ENCODE measurements at regions not wholly inside any gene's neighbourhood (a gene's known extent, or its start where the extent isn't known, plus 50 kb on each side); places are given as distances from the start of the nearest gene placed in this dataset.

DNA sequence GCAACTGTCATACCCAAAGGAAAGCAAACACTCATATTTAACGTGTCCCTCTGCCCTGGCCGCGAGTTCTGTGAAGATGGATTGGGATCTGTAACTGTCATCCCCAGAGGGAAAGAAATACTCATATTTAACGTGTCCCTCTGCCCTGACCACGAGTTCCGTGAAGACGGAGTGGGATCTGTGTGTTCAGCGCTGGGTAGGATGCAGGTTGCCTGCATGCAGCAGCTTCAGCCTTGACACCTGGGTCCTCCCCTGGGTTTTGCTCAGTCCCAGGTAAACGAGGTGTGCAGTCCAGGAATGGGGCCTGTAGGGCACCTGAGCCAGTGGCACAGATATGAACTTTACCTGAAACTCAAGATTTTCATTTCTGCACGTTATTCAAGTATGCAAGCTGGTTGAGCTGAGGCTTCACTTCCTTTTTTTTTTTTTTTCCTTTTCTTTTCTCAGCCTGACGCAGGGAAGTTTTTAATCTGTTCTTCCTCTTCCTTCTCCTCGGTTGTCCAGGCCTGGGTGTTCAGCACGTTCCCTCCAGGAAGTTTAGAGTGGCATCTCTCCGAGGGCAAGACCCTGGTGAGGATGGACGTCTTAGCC, 159.0 kb upstream of the SHH start:
- FAIRE-seq (no peak), DNase-seq (no peak)
- Histone ChIP-seq H3K4me1 (ENCODE audit: control insufficient read depth in 2 of 3, insufficient read depth in 2 of 3, low read depth in 1 of 3, low read length in 3 of 3) (no peaks in the 10 kb centered on the region), H3K36me3 (ENCODE audit: control insufficient read depth in 2 of 3, insufficient read depth in 3 of 3, low read length in 3 of 3) (no peaks in the 10 kb centered on the region), H3K9me3 (ENCODE audit: control insufficient read depth in 2 of 3, insufficient read depth in 1 of 3, low read length in 3 of 3) (no peaks in the 10 kb centered on the region), H3K27ac (ENCODE audit: low read depth in 2 of 2, low read length in 2 of 2) (no peak overlapping the region), H3K27me3 (ENCODE audit: control insufficient read depth, insufficient read depth, low read length) (no peaks in the 10 kb centered on the region), H3K9ac (ENCODE audit: low read length in 3 of 3) (no peak overlapping the region), H3K4me3 (ENCODE audit: low read length in 3 of 3) (no peak overlapping the region)
- TF ChIP-seq, protein P1, sequence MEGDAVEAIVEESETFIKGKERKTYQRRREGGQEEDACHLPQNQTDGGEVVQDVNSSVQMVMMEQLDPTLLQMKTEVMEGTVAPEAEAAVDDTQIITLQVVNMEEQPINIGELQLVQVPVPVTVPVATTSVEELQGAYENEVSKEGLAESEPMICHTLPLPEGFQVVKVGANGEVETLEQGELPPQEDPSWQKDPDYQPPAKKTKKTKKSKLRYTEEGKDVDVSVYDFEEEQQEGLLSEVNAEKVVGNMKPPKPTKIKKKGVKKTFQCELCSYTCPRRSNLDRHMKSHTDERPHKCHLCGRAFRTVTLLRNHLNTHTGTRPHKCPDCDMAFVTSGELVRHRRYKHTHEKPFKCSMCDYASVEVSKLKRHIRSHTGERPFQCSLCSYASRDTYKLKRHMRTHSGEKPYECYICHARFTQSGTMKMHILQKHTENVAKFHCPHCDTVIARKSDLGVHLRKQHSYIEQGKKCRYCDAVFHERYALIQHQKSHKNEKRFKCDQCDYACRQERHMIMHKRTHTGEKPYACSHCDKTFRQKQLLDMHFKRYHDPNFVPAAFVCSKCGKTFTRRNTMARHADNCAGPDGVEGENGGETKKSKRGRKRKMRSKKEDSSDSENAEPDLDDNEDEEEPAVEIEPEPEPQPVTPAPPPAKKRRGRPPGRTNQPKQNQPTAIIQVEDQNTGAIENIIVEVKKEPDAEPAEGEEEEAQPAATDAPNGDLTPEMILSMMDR (IDR thresholded peaks at IDR 0.05; ENCODE audit: borderline replicate concordance, extremely low read depth, insufficient read depth), result no peak
- intact Hi-C loops (cut with DNase I), result no loop called here

DNA sequence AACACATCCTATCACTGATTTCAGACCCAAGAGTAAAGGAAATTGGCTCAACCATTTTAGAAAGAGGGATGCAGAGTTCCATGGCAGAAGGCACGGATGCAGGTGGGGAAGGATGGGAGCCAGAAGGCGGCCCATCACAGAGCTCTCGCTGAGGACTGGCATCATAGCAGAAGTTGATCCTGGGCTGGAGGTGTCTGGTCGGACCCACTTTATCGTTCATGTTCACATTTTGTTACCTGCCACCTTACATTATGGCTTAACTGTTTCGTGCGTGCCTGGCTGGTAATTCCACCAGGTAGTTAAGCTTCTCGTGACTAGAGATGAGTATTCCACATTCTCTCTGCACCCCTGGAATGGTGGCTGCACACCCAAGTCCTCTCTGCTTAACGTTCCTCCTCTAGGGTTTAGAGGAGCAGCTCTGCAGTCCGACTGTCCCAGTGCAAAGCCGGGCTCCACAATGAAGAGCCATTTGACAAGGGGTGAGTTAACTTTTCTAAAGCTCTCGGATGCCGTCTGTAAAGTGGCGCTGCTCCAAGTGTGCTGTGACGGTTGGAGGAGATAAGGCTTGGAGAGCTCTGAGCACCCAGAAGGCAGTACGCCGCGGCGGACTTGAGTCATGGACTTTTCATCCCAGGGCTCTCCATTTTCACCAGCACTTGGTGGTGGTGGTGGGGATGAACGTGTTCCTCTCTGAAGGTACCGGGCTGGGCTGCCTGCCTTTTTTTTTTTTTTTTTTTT, 157.1 kb upstream of the SHH start:
- H3K9me3 ChIP-seq (ENCODE audit: control insufficient read depth in 2 of 3, insufficient read depth in 1 of 3, low read length in 3 of 3), result no peaks in the 10 kb centered on the region
- DNase-seq (no peak), FAIRE-seq (no peak)
- TF ChIP-seq, protein P1 (IDR thresholded peaks at IDR 0.05; ENCODE audit: borderline replicate concordance, extremely low read depth, insufficient read depth), result no peak
- H3K27ac ChIP-seq (ENCODE audit: low read depth in 2 of 2, low read length in 2 of 2), result no peak overlapping the region
- no peaks in the 10 kb centered on the region for H3K36me3 ChIP-seq (ENCODE audit: control insufficient read depth in 2 of 3, insufficient read depth in 3 of 3, low read length in 3 of 3)
- intact Hi-C loops (cut with DNase I), result no loop called here
- H3K27me3 ChIP-seq (ENCODE audit: control insufficient read depth, insufficient read depth, low read length), result no peaks in the 10 kb centered on the region
- no peaks in the 10 kb centered on the region for H3K4me1 ChIP-seq (ENCODE audit: control insufficient read depth in 2 of 3, insufficient read depth in 2 of 3, low read depth in 1 of 3, low read length in 3 of 3)
- no peak overlapping the region for H3K4me3 ChIP-seq (ENCODE audit: low read length in 3 of 3)
- no peak overlapping the region for H3K9ac ChIP-seq (ENCODE audit: low read length in 3 of 3)

DNA sequence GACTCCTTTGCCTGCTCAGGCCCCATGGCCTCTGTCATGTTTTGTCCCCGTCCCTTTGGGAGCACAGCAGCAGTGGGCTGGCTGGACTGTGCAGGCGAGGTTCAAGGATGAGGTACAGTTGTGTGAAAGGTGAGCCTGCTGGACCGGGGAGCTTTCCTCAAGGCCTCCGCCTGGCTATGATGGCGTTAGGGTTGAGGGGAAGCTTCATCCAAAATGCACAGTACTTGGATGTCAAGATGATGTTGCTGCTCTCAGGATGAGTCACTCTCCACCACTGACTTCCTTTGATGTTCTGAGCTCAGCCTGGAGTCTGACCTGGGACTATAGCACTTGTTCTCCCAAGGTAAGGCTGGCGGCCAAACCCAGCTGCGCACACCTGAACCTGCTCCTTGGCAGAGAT, 152.7 kb upstream of the SHH start:
- no peak overlapping the region for H3K27ac ChIP-seq (ENCODE audit: low read depth in 2 of 2, low read length in 2 of 2)
- H3K4me3 ChIP-seq (ENCODE audit: low read length in 3 of 3), result no peak overlapping the region
- no peaks in the 10 kb centered on the region for H3K9me3 ChIP-seq (ENCODE audit: control insufficient read depth in 2 of 3, insufficient read depth in 1 of 3, low read length in 3 of 3)
- no peaks in the 10 kb centered on the region for H3K27me3 ChIP-seq (ENCODE audit: control insufficient read depth, insufficient read depth, low read length)
- intact Hi-C loops (cut with DNase I), result no loop called here
- no peaks in the 10 kb centered on the region for H3K4me1 ChIP-seq (ENCODE audit: control insufficient read depth in 2 of 3, insufficient read depth in 2 of 3, low read depth in 1 of 3, low read length in 3 of 3)
- FAIRE-seq (no peak), DNase-seq (no peak)
- TF ChIP-seq, protein P1 (IDR thresholded peaks at IDR 0.05; ENCODE audit: borderline replicate concordance, extremely low read depth, insufficient read depth), result no peak
- no peaks in the 10 kb centered on the region for H3K36me3 ChIP-seq (ENCODE audit: control insufficient read depth in 2 of 3, insufficient read depth in 3 of 3, low read length in 3 of 3)
- no peak overlapping the region for H3K9ac ChIP-seq (ENCODE audit: low read length in 3 of 3)

All from kidney (tissue), 13 donors.